ENCODE measurements at regions not wholly inside any gene's neighbourhood (a gene's known extent, or its start where the extent isn't known, plus 50 kb on each side); places are given as distances from the start of the nearest gene placed in this dataset.

DNA sequence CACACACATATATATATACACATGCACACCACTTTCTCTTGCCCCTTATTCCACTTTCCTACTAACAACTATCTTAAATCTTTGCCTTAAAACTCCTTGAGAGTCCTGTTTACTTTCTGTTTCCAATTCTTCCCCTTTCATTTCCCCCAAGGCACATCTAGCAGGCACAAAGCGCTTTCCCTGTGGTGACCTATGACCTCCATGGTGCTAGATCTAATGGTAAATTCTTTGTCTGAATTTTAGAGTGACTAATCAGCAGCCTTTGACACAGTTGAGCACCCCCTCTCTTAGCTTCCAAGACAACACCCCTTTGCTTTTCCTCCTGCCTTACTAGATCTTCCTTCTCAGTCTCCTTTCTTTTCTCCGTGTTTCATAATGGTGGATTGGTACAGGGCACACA lies 236.4 kb upstream of the TTC29 start:
- DNase-seq (ENCODE audit: low read depth): no peak

DNA sequence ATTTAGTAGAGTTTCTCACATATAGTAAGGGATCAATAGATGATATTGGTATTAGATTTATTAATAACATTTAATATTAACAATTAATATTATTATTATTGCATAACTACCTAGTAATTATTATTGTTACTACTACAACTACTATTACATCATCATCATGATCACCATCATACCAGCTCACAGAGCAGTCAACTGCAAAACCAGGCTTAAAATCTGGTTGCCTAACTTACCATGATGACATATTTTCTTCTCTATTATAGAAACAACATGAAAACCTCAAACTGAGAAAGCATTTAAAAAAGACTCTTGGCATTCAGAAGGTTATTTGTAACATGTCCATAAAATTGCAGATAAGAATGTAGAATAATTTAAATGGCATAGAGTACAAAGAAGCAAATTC lies 247.0 kb upstream of the TTC29 start:
- DNase-seq (ENCODE audit: low read depth): no peak
- TF ChIP-seq, protein P1, sequence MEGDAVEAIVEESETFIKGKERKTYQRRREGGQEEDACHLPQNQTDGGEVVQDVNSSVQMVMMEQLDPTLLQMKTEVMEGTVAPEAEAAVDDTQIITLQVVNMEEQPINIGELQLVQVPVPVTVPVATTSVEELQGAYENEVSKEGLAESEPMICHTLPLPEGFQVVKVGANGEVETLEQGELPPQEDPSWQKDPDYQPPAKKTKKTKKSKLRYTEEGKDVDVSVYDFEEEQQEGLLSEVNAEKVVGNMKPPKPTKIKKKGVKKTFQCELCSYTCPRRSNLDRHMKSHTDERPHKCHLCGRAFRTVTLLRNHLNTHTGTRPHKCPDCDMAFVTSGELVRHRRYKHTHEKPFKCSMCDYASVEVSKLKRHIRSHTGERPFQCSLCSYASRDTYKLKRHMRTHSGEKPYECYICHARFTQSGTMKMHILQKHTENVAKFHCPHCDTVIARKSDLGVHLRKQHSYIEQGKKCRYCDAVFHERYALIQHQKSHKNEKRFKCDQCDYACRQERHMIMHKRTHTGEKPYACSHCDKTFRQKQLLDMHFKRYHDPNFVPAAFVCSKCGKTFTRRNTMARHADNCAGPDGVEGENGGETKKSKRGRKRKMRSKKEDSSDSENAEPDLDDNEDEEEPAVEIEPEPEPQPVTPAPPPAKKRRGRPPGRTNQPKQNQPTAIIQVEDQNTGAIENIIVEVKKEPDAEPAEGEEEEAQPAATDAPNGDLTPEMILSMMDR (IDR thresholded peaks at IDR 0.05; ENCODE audit: insufficient read depth, low read depth, low read length): no peak
- H3K4me3 ChIP-seq (ENCODE audit: low read depth, low read length): no peak overlapping the region

More for the DNA sequence above, 236.4 kb upstream of the TTC29 start:
- H3K4me3 ChIP-seq (ENCODE audit: low read depth, low read length): no peak overlapping the region
- TF ChIP-seq, protein P1 (IDR thresholded peaks at IDR 0.05; ENCODE audit: insufficient read depth, low read depth, low read length): no peak

DNA sequence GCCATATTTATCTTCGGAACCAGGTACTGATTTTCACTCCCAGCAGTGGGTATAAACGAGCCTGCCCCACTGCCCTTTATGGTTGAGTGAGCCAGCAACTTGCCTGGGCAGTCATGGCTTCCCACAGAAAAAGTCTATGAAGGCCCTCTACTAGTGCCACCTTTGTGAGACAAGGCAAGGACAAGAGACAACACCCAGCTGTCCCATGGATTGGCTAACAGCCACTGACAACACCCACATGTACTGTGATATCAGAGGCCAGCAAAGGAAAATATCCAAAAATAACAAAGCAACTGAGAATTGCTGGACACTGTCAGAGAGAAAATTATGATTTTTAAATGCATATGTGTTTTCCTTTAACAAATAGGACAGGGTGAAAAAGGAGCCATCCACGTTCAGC lies 248.4 kb upstream of the TTC29 start:
- no peak overlapping the region for H3K4me3 ChIP-seq (ENCODE audit: low read depth, low read length)
- TF ChIP-seq, protein P1 (IDR thresholded peaks at IDR 0.05; ENCODE audit: insufficient read depth, low read depth, low read length): no peak
- DNase-seq (ENCODE audit: low read depth): no peak

DNA sequence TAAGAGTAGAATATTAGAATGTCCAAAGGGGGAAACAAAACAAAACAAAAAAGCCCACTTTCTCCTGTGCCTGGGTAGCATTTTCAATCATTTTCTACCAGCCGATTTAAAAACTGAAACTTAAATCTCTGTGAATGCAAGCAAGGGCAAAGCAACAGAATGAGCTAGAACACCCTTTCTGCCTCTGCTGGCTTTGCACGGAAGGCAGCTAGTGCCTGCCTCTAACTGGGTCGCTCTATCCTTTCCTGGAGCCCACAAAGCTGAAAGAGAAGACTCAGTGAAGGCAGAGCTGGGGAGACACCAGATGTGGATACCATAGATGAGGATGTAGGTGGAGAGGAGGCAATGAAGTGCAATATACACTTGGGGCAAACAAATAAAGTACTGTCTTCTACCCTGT lies 248.9 kb upstream of the TTC29 start:
- H3K4me3 ChIP-seq (ENCODE audit: low read depth, low read length): no peak overlapping the region
- DNase-seq (ENCODE audit: low read depth): no peak
- TF ChIP-seq, protein P1 (IDR thresholded peaks at IDR 0.05; ENCODE audit: insufficient read depth, low read depth, low read length): no peak

DNA sequence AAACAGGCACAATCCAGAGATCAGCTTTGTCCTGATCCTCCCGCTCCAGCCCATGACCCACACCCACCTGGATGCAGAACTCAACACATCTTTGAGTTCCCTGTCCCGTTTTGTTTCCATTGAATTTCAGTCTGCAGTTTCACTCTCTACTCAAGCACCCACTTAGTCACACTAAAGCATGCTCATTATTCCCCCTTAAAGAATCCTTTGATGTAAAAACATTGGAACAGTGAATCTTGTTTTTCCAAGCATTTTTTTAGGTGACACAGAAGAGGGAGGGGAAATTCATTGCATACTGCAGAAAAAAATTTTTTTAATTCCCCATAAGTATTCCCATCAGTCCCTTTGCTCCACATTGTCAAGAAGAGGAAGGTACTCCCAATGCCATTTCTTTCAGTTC lies 249.7 kb upstream of the TTC29 start:
- TF ChIP-seq, protein P1 (IDR thresholded peaks at IDR 0.05; ENCODE audit: insufficient read depth, low read depth, low read length): no peak
- no peak overlapping the region for H3K4me3 ChIP-seq (ENCODE audit: low read depth, low read length)
- DNase-seq (ENCODE audit: low read depth): no peak

DNA sequence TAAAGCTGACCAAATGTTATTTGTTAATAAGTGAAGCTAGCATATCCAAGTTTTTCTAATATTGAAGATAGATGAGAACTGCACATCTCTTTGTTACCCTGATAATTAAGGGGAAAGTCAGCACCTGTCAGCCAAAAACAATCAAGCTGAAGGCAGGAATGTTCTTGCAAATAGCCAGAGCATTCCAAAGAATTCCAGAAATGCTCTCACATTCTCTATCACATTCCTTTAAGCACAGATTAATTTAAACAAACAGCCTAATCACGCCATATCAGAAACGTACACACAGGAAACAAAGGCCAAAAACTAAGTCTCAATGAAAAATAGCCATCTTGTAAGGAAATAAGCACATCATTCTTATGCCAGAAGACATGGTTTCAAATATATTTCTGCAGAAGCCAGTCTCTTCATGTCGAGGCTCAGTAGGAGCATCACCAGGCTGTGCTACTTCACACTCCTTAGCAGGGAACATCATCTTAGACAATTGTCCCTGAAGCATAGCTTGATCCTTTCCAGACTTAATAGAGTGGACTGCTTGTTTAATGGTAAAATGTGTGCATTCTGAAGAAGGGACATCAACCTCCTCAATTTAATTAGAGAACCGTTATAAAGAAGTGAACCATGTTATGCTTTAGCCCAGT lies 252.9 kb upstream of the TTC29 start:
- DNase-seq (ENCODE audit: low read depth): no peak
- TF ChIP-seq, protein P1 (IDR thresholded peaks at IDR 0.05; ENCODE audit: insufficient read depth, low read depth, low read length): no peak
- no peak overlapping the region for H3K4me3 ChIP-seq (ENCODE audit: low read depth, low read length)

DNA sequence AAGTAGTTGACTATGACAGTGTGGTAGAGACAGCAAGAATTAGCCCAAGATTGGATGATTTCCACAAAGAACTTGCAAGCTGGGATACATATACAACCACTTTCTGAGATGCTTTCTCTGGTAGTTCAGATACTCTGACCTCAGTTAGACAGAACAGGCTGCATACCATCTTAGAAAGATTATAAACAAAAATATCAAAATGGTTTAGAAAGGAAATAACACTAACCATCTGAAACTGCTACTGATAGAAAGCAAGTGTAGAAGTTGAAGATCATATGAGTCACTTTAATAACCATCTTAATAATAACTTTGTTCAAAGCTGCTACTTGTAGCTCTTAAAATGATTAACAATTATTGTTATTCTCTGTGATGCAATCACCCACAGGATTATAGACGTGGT lies 255.4 kb upstream of the TTC29 start:
- DNase-seq (ENCODE audit: low read depth): peak; percentile 51
- H3K4me3 ChIP-seq (ENCODE audit: low read depth, low read length): no peak overlapping the region
- TF ChIP-seq, protein P1 (IDR thresholded peaks at IDR 0.05; ENCODE audit: insufficient read depth, low read depth, low read length): no peak
